ENCODE measurements at regions not wholly inside any gene's neighbourhood (a gene's known extent, or its start where the extent isn't known, plus 50 kb on each side); places are given as distances from the start of the nearest gene placed in this dataset.

DNA sequence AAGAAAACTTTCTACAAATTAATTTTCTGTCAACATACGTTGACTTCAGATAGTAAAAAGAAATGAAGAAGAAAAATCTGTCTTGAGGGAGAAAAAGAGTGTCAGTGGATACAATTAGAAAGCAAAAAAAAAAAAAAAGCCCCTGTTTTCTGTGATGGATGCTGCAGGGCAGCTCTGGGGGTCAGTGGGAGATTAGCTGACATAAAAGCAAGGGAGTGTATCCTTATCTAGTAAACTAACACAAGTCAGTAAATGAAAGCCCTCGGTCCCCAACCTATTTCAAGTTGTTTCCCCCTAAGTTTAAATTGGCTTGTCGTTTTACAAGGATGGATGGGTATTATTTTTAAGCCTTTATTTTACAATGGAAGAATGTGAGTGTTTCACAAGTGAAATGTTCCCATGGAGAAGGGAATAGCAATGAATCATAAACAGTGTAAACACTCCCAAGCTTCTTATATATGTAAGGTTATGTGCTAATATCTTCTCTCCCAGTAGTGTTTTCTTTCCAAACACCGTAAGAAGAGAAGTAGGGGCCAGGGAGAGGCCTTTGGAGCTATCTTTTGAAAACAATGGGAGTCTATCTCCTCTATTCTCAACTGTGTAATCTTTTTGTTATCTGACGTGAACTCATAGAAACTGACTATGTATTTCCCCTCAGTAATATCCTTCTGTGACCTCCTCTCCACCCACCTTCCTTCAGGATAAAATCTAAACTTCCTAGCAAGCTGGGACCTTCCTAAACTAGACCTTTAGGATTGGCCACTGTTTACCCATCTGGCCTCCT, 347.7 kb downstream of the FBXO8 start:
- no peak for TF ChIP-seq POLR2A (IDR thresholded peaks at IDR 0.05)
- TF ChIP-seq, protein P1, sequence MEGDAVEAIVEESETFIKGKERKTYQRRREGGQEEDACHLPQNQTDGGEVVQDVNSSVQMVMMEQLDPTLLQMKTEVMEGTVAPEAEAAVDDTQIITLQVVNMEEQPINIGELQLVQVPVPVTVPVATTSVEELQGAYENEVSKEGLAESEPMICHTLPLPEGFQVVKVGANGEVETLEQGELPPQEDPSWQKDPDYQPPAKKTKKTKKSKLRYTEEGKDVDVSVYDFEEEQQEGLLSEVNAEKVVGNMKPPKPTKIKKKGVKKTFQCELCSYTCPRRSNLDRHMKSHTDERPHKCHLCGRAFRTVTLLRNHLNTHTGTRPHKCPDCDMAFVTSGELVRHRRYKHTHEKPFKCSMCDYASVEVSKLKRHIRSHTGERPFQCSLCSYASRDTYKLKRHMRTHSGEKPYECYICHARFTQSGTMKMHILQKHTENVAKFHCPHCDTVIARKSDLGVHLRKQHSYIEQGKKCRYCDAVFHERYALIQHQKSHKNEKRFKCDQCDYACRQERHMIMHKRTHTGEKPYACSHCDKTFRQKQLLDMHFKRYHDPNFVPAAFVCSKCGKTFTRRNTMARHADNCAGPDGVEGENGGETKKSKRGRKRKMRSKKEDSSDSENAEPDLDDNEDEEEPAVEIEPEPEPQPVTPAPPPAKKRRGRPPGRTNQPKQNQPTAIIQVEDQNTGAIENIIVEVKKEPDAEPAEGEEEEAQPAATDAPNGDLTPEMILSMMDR (IDR thresholded peaks at IDR 0.05 in 4 of 5, conservative IDR thresholded peaks at IDR 0.05 in 1 of 5), result no peak
